Mononuclear cell (primary cell): ENCODE measurements at regions not wholly inside any gene's neighbourhood (a gene's known extent, or its start where the extent isn't known, plus 50 kb on each side); places are given as distances from the start of the nearest gene placed in this dataset.

Experiments used
- H3K27me3 ChIP-seq: 2 replicates; pipeline ENCODE4 v1.6.0; 2011; ENCODE audit warnings: low read length, control low read depth; ENCODE audit not compliant: insufficient read depth
- H3K4me1 ChIP-seq: 2 replicates; pipeline ENCODE4 v1.5.1; 2011; ENCODE audit warnings: mild to moderate bottlenecking, low read length, control low read depth; ENCODE audit not compliant: insufficient read depth
- H3K4me3 ChIP-seq: 2 replicates; pipeline ENCODE4 v1.5.1; 2011; ENCODE audit warnings: mild to moderate bottlenecking, low read length, moderate library complexity
- H3K9me3 ChIP-seq: 2 replicates; pipeline ENCODE4 v1.5.1; 2011; ENCODE audit warnings: low read depth, mild to moderate bottlenecking, control low read depth, low read length

GRCh38 chr2:8212239-8212638 lies 469.6 kb upstream of the ID2 start:
- Histone ChIP-seq H3K9me3 (peaks cover 9% of the 10 kb centered on the region), H3K4me3 (no peak overlapping the region), H3K27me3 (no peaks in the 10 kb centered on the region), H3K4me1 (peaks cover 10% of the 10 kb centered on the region)

DNA sequence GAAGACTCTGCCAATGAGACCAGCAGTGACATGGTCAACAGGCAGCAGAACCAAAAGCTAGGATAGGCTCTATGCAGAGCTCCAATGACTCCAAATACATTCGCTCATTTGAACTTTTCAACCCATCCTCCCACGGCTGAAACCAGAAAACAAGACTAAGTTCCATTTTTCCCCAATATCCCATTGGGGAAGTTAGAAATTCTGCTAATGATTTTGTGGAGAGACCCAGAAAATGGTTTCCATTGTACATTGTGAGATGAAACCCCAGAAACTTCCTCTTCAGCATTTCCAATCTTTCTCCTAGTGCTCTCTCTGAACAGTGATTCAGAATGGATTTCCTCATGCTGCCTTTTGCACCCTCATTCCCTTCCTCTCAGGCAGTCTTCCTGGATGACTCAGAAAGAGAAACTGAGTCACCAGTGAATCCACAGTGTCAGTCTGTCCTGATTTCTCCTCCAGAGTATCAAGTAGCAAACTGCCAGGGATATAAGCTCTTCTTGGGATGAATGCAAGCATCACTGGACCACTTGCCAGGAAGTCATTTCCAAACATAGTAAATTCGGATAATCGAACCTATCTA lies 467.7 kb upstream of the ID2 start:
- H3K27me3 ChIP-seq = no peaks in the 10 kb centered on the region
- no peak overlapping the region for H3K4me3 ChIP-seq
- H3K9me3 ChIP-seq = no peaks in the 10 kb centered on the region

GRCh38 chr2:8215159-8215863 lies 466.5 kb upstream of the ID2 start:
- Histone ChIP-seq H3K4me3 (no peak overlapping the region), H3K27me3 (no peaks in the 10 kb centered on the region), H3K9me3 (no peaks in the 10 kb centered on the region), H3K4me1 (peaks cover 10% of the 10 kb centered on the region)

More for the DNA sequence above, 467.7 kb upstream of the ID2 start:
- peaks cover 10% of the 10 kb centered on the region for H3K4me1 ChIP-seq

DNA sequence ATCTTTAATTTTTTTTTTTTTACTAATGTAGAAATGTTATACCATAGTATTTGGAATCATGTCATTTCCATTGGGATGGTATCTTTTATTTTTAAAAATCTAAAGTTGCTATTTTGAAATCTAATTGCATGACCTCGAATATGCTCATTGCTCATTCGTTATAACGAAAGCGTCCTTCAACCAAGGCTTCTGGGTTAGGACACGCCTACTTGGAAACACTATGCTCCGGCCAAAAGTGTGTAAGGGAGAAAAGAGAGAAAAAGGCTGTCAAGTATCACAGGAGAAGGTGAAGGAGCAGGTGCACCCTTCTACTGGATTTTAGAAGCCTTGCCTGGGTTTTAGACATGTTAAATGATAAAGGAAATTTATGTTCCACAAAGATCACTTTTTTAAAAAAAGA lies 465.9 kb upstream of the ID2 start:
- peaks cover 10% of the 10 kb centered on the region for H3K4me1 ChIP-seq
- H3K4me3 ChIP-seq = no peak overlapping the region
- H3K9me3 ChIP-seq = no peaks in the 10 kb centered on the region
- no peaks in the 10 kb centered on the region for H3K27me3 ChIP-seq

DNA sequence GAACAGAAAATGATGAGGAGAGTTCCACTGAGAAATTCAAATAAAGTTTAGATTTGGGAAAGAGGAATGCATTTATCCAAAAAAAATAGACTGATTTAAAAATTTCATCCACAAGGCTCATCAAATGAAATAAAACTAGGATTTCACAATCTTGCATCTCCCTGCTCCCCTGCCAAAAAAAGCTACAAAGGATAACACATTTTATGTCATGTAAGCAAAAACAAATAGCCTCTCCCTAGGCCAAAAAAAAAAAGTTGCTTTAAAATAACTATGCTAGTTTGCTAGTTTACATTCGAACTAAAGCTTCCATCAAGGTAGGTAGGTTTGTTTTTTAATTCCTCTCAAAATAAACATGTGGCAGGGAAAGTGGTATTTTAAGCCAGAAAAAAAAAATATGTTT lies 465.5 kb upstream of the ID2 start:
- Histone ChIP-seq H3K9me3 (no peaks in the 10 kb centered on the region), H3K4me1 (peaks cover 10% of the 10 kb centered on the region), H3K27me3 (no peaks in the 10 kb centered on the region), H3K4me3 (no peak overlapping the region)

GRCh38 chr2:8217468-8218030 lies 464.3 kb upstream of the ID2 start:
- no peaks in the 10 kb centered on the region for H3K27me3 ChIP-seq
- no peak overlapping the region for H3K4me3 ChIP-seq
- H3K4me1 ChIP-seq = peaks cover 6% of the 10 kb centered on the region
- H3K9me3 ChIP-seq = no peaks in the 10 kb centered on the region

DNA sequence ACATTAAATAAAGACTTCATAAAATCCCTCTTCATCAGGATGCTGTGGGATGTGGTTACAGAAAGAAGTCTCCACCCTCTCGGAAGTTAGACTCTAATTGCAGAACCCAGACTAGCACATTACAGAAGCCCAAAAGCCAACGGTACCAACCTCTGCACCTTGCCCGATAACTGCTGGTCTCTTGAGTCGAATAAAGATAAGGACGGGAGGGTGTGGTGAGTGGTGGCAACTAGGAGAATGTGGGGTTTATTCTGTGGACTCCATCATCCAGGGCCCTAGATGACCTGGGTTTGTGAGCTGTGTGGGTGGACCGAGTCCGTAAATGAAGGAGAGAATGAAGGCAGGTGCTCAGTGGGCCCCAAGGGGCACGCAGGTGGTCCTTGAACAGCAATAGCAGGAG lies 462.8 kb upstream of the ID2 start:
- Histone ChIP-seq H3K9me3 (no peaks in the 10 kb centered on the region), H3K27me3 (no peaks in the 10 kb centered on the region), H3K4me3 (no peak overlapping the region), H3K4me1 (peaks cover 3% of the 10 kb centered on the region)

DNA sequence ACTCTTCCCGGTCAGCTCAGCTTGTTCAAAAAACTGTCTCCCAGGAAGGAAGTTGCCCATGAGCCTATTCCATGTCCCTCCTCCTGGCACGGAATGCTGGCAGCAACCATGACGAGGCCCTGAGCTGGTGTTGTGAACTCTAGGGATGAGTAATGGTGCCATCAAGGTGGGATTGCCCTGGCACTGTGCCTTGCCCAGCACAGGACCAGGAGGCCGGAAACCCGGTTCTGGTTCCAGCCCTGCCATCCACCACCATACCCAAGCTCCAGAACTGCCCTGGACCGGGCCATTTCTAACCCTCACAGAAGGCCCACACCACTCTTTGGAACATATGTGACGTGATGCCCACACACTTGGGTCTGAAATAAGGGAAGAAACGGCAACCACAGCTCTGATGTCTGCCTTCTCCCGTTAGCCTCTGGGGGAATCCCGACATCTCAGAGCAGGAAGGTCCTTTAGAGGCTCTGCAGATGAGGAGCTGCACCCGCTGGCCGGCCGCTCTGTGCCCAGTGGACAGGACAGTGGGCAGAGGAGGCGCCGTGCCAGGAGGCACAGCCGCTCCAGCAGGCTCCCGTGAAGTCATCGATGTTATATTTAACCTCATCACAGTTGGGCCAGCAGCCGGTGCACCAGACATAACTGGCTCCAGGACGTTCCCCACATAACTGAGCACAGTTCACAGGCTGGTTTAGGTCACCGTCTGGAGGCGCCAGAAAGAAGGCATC lies 462.1 kb upstream of the ID2 start:
- Histone ChIP-seq H3K4me1 (no peaks in the 10 kb centered on the region), H3K27me3 (no peaks in the 10 kb centered on the region), H3K9me3 (no peaks in the 10 kb centered on the region), H3K4me3 (no peak overlapping the region)

DNA sequence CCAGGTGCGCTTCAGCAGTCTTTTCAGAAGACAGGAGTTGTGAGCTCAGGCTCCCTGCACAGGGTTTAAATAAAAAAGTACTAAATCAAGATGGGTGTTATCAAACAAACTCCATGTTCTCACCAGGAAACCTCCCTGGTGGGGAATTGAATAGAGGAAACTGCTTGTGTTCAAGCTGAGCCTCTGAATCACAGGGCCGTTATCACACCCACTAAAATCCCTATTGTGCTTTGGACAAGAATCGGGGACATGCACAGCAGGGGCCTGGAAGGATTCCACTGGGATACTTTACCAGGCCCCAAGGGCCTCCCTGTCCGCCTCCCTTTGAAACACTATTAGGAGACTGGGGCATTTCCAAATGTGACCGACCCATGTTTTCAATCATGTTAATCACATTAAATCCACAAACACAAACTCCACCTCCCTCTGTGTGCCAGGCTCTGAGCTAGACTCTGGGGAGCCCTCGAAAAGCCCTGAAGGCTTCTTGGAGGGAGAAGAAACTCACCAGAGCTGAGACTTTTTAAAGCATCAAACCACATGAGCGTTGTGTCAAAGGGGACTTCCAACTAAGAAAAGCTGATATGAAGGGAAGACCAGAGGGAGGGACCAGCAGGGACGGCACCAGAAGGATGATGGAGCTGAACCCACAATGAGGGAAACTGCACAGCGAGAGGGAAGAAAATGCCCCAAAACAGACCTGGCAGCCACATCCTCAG lies 458.7 kb upstream of the ID2 start:
- Histone ChIP-seq H3K4me1 (no peaks in the 10 kb centered on the region), H3K4me3 (no peak overlapping the region), H3K9me3 (no peaks in the 10 kb centered on the region), H3K27me3 (no peaks in the 10 kb centered on the region)

DNA sequence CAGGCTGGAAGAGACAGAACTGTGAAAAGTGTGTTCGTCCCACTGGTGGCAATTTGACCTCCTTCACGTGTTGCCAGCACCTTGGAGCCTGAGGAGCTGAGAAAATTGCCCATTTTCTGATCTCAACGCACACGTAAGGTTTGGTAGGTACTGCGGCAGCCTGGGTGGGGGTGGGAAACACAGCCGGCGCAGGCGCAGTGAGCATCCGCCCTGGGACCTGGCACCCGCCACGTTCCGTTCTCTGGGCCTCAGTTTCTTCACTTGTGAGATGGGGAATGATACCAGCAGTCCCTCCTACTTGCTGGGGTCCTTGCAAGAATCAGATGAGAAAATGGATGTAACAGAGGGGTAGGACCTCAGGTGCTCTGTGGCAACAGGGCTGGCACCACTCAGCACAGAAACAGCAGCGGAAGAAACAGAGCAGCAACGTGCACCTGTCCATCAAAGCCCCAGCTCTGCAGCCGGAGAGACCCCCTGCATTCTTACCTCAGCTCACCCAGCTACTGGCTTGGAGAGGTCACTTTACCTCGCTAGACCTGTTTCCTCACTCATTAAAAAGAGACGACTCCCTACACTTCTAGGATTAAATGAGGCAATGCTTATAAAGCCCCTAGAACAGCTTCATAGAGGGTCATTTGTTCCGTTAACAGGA lies 458.0 kb upstream of the ID2 start:
- Histone ChIP-seq H3K27me3 (no peaks in the 10 kb centered on the region), H3K4me3 (no peak overlapping the region), H3K9me3 (no peaks in the 10 kb centered on the region), H3K4me1 (no peaks in the 10 kb centered on the region)

- Histone ChIP-seq H3K4me3 (no peak overlapping the region), H3K27me3 (no peaks in the 10 kb centered on the region), H3K9me3 (no peaks in the 10 kb centered on the region), H3K4me1 (peaks cover 4% of the 10 kb centered on the region)
Observed at GRCh38 chr2:8224347-8225190, 457.3 kb upstream of the ID2 start.

DNA sequence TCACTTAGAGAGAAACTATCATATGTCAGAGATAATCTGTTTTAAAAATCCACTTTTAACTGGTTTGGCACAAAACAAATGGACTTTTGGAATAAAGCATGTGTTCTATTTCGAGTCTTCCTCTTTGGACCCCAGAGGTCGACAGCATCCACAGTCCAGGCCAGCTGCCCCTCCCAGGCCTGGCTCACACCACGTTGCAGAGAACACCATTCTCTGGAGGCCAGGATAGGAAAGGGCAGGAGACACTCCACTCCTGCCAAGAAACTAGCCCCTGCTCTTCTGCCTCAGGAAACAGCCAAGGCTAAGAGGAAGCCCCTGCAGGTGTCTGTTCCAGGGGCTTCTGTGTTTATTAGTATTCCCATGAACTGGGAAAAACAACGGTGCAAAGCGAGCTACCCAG lies 456.6 kb upstream of the ID2 start:
- H3K4me3 ChIP-seq = no peak overlapping the region
- H3K4me1 ChIP-seq = peaks cover 10% of the 10 kb centered on the region
- H3K27me3 ChIP-seq = no peaks in the 10 kb centered on the region
- no peaks in the 10 kb centered on the region for H3K9me3 ChIP-seq

DNA sequence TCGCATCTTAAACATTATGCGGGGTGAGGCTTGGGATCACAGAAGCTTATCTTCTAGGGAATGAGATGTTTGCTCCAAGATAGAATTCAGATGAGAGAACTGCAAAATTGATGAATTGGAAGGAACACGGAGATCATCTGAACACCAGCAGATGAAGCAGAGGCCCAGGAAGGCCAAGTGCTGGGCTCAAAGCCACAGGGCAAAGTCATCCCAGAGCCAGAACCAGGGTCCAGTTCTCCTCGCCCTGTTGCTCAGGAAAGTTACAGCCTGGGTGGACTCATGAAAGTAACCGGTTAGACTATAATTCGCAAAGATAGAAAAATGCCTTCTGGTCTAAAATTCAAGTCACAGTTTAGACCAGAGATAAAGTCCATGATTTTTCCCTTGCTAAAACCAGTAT lies 456.1 kb upstream of the ID2 start:
- peaks cover 10% of the 10 kb centered on the region for H3K4me1 ChIP-seq
- H3K9me3 ChIP-seq = no peaks in the 10 kb centered on the region
- no peaks in the 10 kb centered on the region for H3K27me3 ChIP-seq
- H3K4me3 ChIP-seq = no peak overlapping the region

DNA sequence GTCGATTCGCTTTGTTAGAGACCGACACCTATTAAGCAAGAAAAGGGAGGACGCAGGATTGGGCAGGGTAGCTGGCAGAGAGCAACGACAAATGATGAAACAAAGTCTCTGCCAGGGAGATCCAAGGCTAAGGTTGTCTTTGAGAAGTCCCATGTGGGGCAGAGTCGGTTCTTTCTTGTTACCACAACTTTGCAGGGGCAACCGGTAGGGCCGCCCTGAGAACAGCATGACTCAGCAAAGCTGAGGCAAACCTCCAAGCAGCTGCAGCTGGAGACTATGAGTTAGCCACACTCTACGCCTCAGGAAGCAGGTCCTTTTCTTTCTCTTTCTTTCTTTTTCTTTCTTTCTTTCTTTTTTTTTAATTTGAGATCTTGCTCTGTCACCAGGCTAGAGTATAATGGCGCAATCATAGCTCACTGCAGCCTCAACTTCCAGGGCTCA lies 452.3 kb upstream of the ID2 start:
- Histone ChIP-seq H3K27me3 (no peaks in the 10 kb centered on the region), H3K4me3 (no peak overlapping the region)

More for the DNA sequence above, 452.3 kb upstream of the ID2 start:
- no peaks in the 10 kb centered on the region for H3K9me3 ChIP-seq
- H3K4me1 ChIP-seq = peaks cover 21% of the 10 kb centered on the region
